Thymus (tissue), 11 donors: ENCODE measurements at regions not wholly inside any gene's neighbourhood (a gene's known extent, or its start where the extent isn't known, plus 50 kb on each side); places are given as distances from the start of the nearest gene placed in this dataset.
"Not testable (repeated sequence)": the region's sequence is repeated elsewhere in the genome, so short reads cannot be mapped to it uniquely, and the experiment has no call there.

ENCODE experiments used
- DNase-seq, 9 donors: peaks; one replicate each; pipeline ENCODE4 v3.0.0-alpha.2; 2013; ENCODE audit warnings: low spot score in 9 of 9, low read depth in 6 of 9, missing footprints in 1 of 9
- H3K27ac ChIP-seq, 2 donors: one replicate each; pipeline ENCODE4 v1.5.1; 2013; ENCODE audit warnings: control low read depth in 1 of 2, low read depth in 1 of 2, low read length in 1 of 2, mild to moderate bottlenecking in 1 of 2, moderate library complexity in 1 of 2
- H3K27me3 ChIP-seq, 2 donors: one replicate each; pipeline ENCODE4 v1.5.1; 2013; ENCODE audit warnings: low read length in 1 of 2; ENCODE audit not compliant: control insufficient read depth in 2 of 2, insufficient read depth in 1 of 2
- H3K36me3 ChIP-seq, 2 donors: one replicate each; pipeline ENCODE4 v1.5.1; 2013; ENCODE audit warnings: low read length in 1 of 2, mild to moderate bottlenecking in 1 of 2, moderate library complexity in 1 of 2; ENCODE audit not compliant: control insufficient read depth in 2 of 2, insufficient read depth in 2 of 2
- H3K4me1 ChIP-seq, 2 donors: one replicate each; pipeline ENCODE4 v1.5.1; 2013; ENCODE audit warnings: low read length in 2 of 2; ENCODE audit not compliant: control insufficient read depth in 2 of 2, insufficient read depth in 2 of 2
- H3K4me3 ChIP-seq, 2 donors: one replicate each; pipeline ENCODE4 v1.5.1; 2013; ENCODE audit warnings: low read length in 2 of 2, control low read depth in 1 of 2, mild to moderate bottlenecking in 1 of 2
- H3K9me3 ChIP-seq, 2 donors: one replicate each; pipeline ENCODE4 v1.5.1; 2013; ENCODE audit warnings: low read length in 1 of 2, mild to moderate bottlenecking in 1 of 2; ENCODE audit not compliant: control insufficient read depth in 2 of 2, insufficient read depth in 1 of 2
- WGBS: extraction: QIAGEN DNeasy Blood & Tissue Kit; methylation state at CpG from one replicate; pipeline ENCODE4 v1.1.7; 2013; 5-methylcytosine and 5-hydroxymethylcytosine counted together
- donor health status: healthy.

DNA sequence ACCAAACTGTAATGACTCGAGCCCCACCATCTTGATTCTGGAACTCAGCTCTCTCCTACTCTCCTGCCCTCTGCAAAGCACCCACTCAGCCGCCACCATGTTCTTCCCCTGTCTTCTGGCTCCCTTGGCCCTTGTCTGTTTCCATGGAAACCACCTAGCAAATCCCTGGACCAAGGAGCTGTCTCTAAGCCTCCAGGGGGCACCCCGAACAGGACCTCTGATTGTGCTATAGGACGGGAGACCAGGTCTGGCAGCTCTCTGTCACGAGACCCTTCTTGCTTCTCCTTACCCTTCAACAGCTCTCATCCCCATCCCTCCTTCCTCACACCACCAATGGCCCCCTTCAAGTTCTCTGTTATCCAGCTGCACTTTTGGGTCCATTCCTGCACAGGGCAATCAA lies 277.7 kb upstream of the ZNF507 start:
- H3K36me3 ChIP-seq = no peaks in the 10 kb centered on the region
- WGBS = 75% methylated on average over 5 of the region's 5 CpGs
- no peaks in the 10 kb centered on the region for H3K4me1 ChIP-seq
- no peak for DNase-seq
- no peak overlapping the region for H3K4me3 ChIP-seq
- no peaks in the 10 kb centered on the region for H3K9me3 ChIP-seq
- H3K27ac ChIP-seq = no peak overlapping the region
- no peaks in the 10 kb centered on the region for H3K27me3 ChIP-seq

DNA sequence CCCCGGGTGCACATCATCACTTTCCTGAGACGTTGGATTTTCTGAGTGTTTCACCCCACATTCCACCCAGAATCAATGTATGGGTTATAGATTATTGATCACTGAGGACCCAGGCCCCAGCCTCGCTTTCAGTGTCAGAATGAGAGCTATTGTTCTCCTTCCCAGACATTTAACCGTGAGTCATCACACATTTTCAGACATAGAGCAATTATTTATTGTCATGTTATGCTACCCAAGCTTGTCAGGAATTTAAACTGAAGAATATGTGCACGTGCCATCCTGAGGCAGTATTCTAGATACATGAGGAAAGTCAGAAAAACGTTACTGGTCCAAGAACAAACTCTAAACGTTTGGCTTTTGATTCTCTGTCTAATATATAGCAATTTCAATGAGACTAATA lies 276.6 kb upstream of the ZNF507 start:
- DNase-seq = no peak
- Histone ChIP-seq H3K27ac (no peak overlapping the region), H3K4me1 (no peaks in the 10 kb centered on the region), H3K4me3 (no peak overlapping the region), H3K9me3 (no peaks in the 10 kb centered on the region), H3K36me3 (no peaks in the 10 kb centered on the region), H3K27me3 (no peaks in the 10 kb centered on the region)
- 82% methylated on average over 7 of the region's 7 CpGs for WGBS

DNA sequence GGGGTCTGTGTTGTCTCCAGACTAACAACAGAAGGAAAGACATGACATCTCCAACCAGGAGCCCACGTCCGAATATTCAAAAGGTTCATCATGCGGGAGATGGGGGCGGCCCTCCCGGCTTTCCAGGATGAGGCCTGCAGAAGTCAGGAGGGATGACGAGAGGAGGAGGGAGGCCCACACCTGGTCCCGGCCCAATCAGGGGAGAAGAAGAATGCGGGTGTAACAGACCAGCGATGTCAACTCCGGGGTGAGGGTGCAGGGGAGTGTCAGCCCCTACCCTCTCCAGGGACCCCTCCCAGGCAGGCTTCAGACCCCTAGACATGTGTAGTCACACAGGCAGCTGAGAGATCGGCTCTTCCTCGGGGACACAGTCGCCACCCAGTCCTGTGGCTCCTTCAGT lies 275.3 kb upstream of the ZNF507 start:
- Histone ChIP-seq H3K27ac (no peak overlapping the region), H3K36me3 (no peaks in the 10 kb centered on the region), H3K27me3 (no peaks in the 10 kb centered on the region), H3K4me3 (no peak overlapping the region), H3K9me3 (no peaks in the 10 kb centered on the region), H3K4me1 (no peaks in the 10 kb centered on the region)
- DNase-seq = no peak
- 92% methylated on average over 13 of the region's 13 CpGs for WGBS

DNA sequence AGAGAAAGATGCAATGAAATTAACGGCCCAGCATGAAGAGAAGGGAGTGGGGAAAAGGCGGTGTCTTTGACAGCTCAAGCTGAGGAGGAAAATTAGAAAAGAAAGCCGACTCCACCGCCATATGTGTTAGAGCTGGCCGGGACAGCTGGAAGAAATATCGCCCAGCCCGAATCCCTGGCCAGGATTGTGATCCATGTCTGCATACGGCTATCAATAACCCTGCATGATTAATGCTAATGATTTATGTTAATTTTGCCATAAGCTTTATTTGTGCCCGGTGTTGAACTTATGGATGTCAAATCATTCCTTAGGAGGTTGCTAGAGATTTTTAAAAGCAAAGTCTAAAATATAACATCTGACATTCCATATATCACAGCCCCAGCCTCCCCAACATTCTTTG lies 263.4 kb upstream of the ZNF507 start:
- 93% methylated on average over 9 of the region's 9 CpGs for WGBS
- Histone ChIP-seq H3K4me1 (no peaks in the 10 kb centered on the region), H3K4me3 (no peak overlapping the region), H3K27me3 (no peaks in the 10 kb centered on the region), H3K27ac (no peak overlapping the region), H3K9me3 (no peaks in the 10 kb centered on the region), H3K36me3 (no peaks in the 10 kb centered on the region)
- DNase-seq = no peak

DNA sequence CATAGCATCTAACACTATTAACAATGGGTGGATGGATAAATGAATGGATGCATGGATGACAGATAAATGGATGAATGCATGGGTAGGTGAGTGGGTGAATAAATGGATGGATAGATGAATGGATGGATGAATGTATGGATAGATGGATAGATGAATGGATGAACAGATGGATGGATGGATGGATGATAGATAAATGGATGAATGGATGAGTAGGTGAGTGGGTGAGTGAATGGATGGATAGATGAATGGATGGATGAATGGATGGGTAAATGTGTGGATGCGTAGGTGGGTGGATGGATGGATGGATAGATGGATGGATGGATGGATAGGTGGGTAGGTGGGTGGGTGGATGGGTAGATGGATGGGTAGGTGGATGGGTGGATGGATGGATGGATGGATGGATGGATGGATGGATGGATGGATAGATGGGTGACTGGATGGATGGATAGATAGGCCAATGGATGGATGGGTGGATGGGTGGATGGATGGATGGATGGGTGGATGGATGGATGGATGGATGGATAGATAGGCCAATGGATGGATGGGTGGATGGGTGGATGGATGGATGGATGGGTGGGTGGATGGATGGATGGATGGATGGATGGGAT lies 260.6 kb upstream of the ZNF507 start:
- not testable (repeated sequence) for H3K27me3 ChIP-seq, H3K4me1 ChIP-seq, H3K9me3 ChIP-seq, H3K4me3 ChIP-seq, H3K27ac ChIP-seq, DNase-seq, H3K36me3 ChIP-seq
- WGBS = 89% methylated on average over 1 of the region's 1 CpG

DNA sequence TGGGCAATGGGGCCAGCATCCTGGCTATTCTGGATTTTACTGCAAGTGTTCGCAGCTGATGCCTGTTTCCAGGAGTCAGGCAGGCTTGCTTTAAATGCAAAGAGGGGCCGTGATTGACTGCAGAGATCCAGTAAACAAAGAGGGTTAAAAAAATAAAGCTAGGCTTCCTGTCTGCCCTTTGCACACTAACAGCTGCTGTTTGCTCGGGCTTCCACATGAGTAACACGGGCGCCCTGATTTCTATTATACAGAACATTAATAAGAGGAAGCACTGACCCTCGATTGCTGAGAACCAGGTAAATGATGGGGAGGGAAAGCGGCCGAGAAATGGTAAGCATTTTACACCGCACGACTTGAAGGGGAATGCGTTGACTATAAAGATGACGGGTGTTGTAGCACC lies 254.2 kb upstream of the ZNF507 start:
- Histone ChIP-seq H3K36me3 (no peaks in the 10 kb centered on the region), H3K9me3 (no peaks in the 10 kb centered on the region), H3K4me1 (no peaks in the 10 kb centered on the region), H3K27ac (no peak overlapping the region), H3K4me3 (no peak overlapping the region), H3K27me3 (no peaks in the 10 kb centered on the region)
- no peak for DNase-seq
- WGBS = 50% methylated on average over 12 of the region's 12 CpGs

DNA sequence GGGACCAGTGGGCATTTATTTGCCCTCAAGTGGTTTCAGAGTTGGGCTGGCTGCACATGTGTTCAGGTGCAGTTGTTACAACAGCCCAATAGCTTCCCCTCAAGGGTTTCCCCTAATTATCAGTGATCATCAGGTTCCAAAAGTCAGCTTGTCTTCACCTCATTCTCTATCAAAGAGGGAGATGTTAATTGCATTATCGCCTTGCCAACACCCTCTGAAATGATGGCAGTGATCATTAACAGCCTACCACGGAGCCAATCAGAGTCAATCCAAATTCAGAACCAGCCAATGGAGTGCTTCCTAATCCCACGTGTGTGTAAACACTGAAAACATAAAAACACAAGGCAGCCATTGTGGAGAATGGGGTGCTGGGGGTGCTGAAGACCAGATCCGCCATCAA lies 248.4 kb upstream of the ZNF507 start:
- H3K27ac ChIP-seq = no peak overlapping the region
- H3K4me1 ChIP-seq = no peaks in the 10 kb centered on the region
- H3K27me3 ChIP-seq = no peaks in the 10 kb centered on the region
- DNase-seq = no peak
- WGBS = 93% methylated on average over 4 of the region's 4 CpGs
- H3K4me3 ChIP-seq = no peak overlapping the region
- no peaks in the 10 kb centered on the region for H3K9me3 ChIP-seq
- no peaks in the 10 kb centered on the region for H3K36me3 ChIP-seq

DNA sequence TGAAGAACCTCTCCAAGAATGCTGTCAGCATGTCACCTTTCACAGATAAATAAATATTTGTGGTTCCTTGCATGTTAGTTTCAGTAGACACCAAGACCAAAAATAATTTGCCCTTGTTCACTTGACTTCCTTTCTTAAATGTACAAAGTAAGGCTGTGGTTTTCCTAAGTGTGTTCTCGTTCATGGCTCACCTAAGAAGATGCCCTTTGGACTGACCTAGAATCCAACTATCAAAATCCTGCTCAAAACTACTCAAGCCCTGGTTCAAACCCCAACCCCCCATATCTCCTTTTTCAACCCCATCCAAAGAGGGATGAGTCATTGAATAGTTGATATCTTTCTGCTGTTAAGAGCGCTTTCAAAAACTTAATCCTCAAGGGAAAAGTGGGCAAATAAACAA lies 247.8 kb upstream of the ZNF507 start:
- Histone ChIP-seq H3K27ac (no peak overlapping the region), H3K4me1 (no peaks in the 10 kb centered on the region), H3K9me3 (no peaks in the 10 kb centered on the region), H3K36me3 (no peaks in the 10 kb centered on the region), H3K4me3 (no peak overlapping the region), H3K27me3 (no peaks in the 10 kb centered on the region)
- WGBS = 52% methylated on average over 2 of the region's 2 CpGs
- DNase-seq = no peak

DNA sequence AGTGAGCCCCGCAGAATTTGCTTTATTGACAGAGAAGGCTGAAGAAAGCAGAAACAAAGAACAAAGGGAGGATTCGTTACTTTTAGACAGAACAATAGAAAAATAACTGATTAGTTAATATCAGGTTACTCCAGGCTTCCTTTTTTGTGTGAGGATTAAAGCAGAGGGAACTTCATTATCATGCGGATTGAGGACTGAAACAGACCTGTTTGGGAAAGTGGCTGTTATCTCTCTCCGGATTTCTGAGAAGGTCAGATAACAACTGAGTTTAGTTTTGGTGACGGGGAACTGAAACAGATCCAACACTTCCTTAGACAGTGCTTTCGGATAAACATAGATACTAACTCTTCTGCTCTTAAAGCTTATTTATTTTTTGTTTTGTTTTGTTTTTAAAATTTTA lies 246.4 kb upstream of the ZNF507 start:
- 61% methylated on average over 6 of the region's 6 CpGs for WGBS
- no peak for DNase-seq

DNA sequence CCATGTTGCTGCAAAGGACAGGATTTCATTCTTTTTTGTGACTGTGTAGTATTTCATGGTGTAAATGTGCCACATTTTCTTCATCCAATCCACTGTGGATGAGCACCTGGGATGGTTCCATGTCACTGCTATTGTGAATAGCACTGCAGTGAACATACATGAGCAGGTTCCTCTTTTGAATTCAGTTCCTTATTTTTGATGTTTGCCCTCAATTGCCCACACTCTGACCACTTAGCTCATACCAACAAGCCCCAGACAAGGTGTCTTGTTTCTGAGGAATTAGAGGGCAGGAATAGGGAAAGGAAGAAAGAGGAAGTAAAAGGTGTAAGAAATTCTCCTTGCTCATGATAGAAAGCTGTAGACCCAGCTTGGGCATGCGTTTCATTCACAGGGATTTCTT lies 244.2 kb upstream of the ZNF507 start:
- H3K27ac ChIP-seq = no peak overlapping the region
- DNase-seq = no peak
- 62% methylated on average over 1 of the region's 1 CpG for WGBS
- H3K4me1 ChIP-seq = no peaks in the 10 kb centered on the region
- no peaks in the 10 kb centered on the region for H3K9me3 ChIP-seq
- H3K27me3 ChIP-seq = peaks cover 0 to 5% of the 10 kb centered on the region in 2 donors
- no peaks in the 10 kb centered on the region for H3K36me3 ChIP-seq
- no peak overlapping the region for H3K4me3 ChIP-seq

More for the DNA sequence above, 246.4 kb upstream of the ZNF507 start:
- Histone ChIP-seq H3K27me3 (no peaks in the 10 kb centered on the region), H3K9me3 (no peaks in the 10 kb centered on the region), H3K27ac (no peak overlapping the region), H3K4me1 (no peaks in the 10 kb centered on the region), H3K36me3 (no peaks in the 10 kb centered on the region), H3K4me3 (no peak overlapping the region)
